Parathyroid adenoma (tissue), 2 donors: ENCODE measurements at regions not wholly inside any gene's neighbourhood (a gene's known extent, or its start where the extent isn't known, plus 50 kb on each side); places are given as distances from the start of the nearest gene placed in this dataset.

Experiments used
- H2AFZ ChIP-seq: fragments of 300-600 bp; sonication (generic); one replicate; pipeline ENCODE4 v1.7.0; 2017; ENCODE audit warnings: antibody characterized with exemption, mild to moderate bottlenecking
- H3K27ac ChIP-seq: fragments of 300-600 bp; sonication (generic); one replicate; pipeline ENCODE4 v1.7.0; 2017
- H3K27me3 ChIP-seq: fragments of 300-600 bp; sonication (generic); one replicate; pipeline ENCODE4 v1.7.0; 2017; ENCODE audit warnings: low read length; ENCODE audit not compliant: control insufficient read depth, insufficient read depth
- H3K36me3 ChIP-seq: fragments of 300-600 bp; sonication (generic); one replicate; pipeline ENCODE4 v1.7.0; 2017; ENCODE audit warnings: low read length; ENCODE audit not compliant: control insufficient read depth, insufficient read depth
- H3K4me1 ChIP-seq: fragments of 300-600 bp; sonication (generic); one replicate; pipeline ENCODE4 v1.7.0; 2017; ENCODE audit warnings: control low read depth
- H3K4me2 ChIP-seq: fragments of 300-600 bp; sonication (generic); one replicate; pipeline ENCODE4 v1.7.0; 2017; ENCODE audit warnings: low read length
- H3K4me3 ChIP-seq: fragments of 300-600 bp; sonication (generic); one replicate; pipeline ENCODE4 v1.7.0; 2017; ENCODE audit warnings: low read depth, low read length
- H3K79me2 ChIP-seq: fragments of 300-600 bp; sonication (generic); one replicate; pipeline ENCODE4 v1.7.0; 2017; ENCODE audit warnings: control low read depth
- H3K9ac ChIP-seq: fragments of 300-600 bp; sonication (generic); one replicate; pipeline ENCODE4 v1.7.0; 2017; ENCODE audit warnings: mild to moderate bottlenecking
- H3K9me3 ChIP-seq: fragments of 300-600 bp; sonication (generic); one replicate; pipeline ENCODE4 v1.7.0; 2017; ENCODE audit warnings: low read length; ENCODE audit not compliant: control insufficient read depth
- TF ChIP-seq, protein P1 (sequence below): fragments of 300-600 bp; sonication (generic); IDR thresholded peaks from one replicate; pipeline ENCODE4 v1.7.0; 2017; ENCODE audit warnings: antibody characterized with exemption, mild to moderate bottlenecking
- donor health status: primary hyperparathyroidism.

DNA sequence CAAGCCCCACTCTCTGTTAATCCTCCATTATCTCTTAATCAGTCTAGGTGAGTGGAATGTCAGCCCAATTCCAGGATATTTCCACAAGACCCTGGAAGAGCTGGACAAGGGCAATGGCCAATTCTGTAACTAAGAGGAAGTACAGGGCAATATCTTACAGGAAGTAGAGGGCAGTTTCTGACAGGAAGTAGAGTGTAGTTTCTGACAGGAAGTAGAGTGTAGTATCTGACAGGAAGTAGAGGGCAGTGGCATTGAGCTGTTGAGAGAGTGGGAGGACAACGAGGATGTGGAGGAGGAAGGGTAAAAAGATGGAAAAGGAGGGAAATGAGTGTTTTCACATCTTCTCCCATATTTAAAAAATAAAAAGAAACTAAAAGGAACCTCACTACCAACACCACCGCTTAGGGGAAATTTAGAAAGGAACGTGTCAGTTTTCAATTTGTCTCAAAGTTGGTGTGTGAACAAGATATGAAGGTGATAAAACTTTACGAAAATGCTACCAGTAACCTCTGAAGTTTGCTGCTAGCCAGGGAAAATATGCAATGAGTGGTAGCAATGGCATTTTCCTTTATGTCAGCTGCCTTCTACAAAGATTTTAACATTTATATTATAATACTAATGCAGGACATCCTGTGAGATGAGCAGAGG, 430.9 kb upstream of the HNRNPA3 start:
- no peaks in the 10 kb centered on the region for H3K9me3 ChIP-seq
- H3K4me3 ChIP-seq = no peak overlapping the region
- H3K36me3 ChIP-seq = no peaks in the 10 kb centered on the region
- TF ChIP-seq, protein P1, sequence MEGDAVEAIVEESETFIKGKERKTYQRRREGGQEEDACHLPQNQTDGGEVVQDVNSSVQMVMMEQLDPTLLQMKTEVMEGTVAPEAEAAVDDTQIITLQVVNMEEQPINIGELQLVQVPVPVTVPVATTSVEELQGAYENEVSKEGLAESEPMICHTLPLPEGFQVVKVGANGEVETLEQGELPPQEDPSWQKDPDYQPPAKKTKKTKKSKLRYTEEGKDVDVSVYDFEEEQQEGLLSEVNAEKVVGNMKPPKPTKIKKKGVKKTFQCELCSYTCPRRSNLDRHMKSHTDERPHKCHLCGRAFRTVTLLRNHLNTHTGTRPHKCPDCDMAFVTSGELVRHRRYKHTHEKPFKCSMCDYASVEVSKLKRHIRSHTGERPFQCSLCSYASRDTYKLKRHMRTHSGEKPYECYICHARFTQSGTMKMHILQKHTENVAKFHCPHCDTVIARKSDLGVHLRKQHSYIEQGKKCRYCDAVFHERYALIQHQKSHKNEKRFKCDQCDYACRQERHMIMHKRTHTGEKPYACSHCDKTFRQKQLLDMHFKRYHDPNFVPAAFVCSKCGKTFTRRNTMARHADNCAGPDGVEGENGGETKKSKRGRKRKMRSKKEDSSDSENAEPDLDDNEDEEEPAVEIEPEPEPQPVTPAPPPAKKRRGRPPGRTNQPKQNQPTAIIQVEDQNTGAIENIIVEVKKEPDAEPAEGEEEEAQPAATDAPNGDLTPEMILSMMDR = no peak
- no peak overlapping the region for H2AFZ ChIP-seq
- no peaks in the 10 kb centered on the region for H3K27me3 ChIP-seq
- H3K27ac ChIP-seq = no peak overlapping the region
- H3K9ac ChIP-seq = no peak overlapping the region
- H3K4me2 ChIP-seq = no peak overlapping the region
- no peaks in the 10 kb centered on the region for H3K4me1 ChIP-seq
- no peaks in the 10 kb centered on the region for H3K79me2 ChIP-seq

DNA sequence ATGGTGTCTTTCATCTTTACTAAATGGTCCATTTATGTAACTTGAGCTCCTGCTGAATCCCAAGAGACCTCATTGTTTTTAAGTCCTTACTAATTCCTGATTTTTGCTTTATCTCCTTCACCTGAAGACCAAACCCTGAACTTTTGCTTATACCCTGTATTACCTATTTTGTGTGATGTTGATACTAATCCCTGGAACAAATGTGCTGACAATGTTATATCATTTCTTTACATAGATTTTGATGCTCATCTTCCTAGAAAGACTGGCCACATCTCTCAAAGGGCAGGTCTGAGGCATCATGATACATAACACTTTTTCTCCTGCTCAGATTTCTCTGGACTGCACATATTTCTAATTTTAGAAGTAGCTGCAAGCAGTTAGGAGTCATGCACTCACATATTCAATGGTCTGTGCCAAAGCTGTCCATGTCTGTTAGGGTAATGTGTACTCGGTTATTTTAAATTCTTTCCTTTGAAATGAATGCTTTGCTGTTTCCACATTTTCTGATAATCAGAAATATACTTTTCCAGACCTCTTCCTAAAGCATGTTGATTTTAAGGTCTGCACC, 427.9 kb upstream of the HNRNPA3 start:
- Histone ChIP-seq H3K4me1 (no peaks in the 10 kb centered on the region), H3K27me3 (no peaks in the 10 kb centered on the region), H3K79me2 (no peaks in the 10 kb centered on the region), H3K4me3 (no peak overlapping the region), H2AFZ (no peak overlapping the region), H3K9me3 (no peaks in the 10 kb centered on the region), H3K9ac (no peak overlapping the region), H3K27ac (no peak overlapping the region), H3K4me2 (no peak overlapping the region), H3K36me3 (no peaks in the 10 kb centered on the region)
- TF ChIP-seq, protein P1 = no peak

GRCh38 chr2:176789751-176790150, 422.8 kb upstream of the HNRNPA3 start:
- TF ChIP-seq, protein P1 = no peak
- Histone ChIP-seq H3K79me2 (no peaks in the 10 kb centered on the region), H3K36me3 (no peaks in the 10 kb centered on the region), H3K4me3 (no peak overlapping the region), H3K4me1 (no peaks in the 10 kb centered on the region), H3K9ac (no peak overlapping the region), H3K4me2 (no peak overlapping the region), H2AFZ (no peak overlapping the region), H3K27ac (no peak overlapping the region), H3K27me3 (no peaks in the 10 kb centered on the region), H3K9me3 (no peaks in the 10 kb centered on the region)

DNA sequence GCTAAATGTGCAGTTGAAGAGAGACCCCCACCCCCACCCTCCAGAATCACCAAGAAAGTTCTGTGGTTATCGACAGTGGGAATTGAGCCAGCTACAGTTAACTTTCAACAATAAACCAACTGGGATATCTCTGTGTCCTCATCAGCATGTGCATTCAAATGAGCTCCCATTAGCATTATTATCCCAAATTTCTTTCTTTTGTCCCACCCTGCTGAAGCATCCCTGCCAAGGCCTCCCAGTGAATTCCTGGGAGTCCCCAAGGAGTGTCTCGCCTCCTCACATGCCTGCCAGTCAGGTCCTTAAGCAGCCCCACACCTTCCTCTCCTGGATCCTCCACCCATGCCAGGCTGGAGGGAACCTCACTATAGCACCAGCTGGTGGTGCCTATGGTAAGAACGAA, 422.1 kb upstream of the HNRNPA3 start:
- H3K4me1 ChIP-seq = no peaks in the 10 kb centered on the region
- no peak overlapping the region for H3K27ac ChIP-seq
- H3K27me3 ChIP-seq = no peaks in the 10 kb centered on the region
- TF ChIP-seq, protein P1 = no peak
- no peaks in the 10 kb centered on the region for H3K79me2 ChIP-seq
- H3K4me3 ChIP-seq = no peak overlapping the region
- no peaks in the 10 kb centered on the region for H3K9me3 ChIP-seq
- no peaks in the 10 kb centered on the region for H3K36me3 ChIP-seq
- no peak overlapping the region for H3K9ac ChIP-seq
- H3K4me2 ChIP-seq = no peak overlapping the region
- no peak overlapping the region for H2AFZ ChIP-seq

DNA sequence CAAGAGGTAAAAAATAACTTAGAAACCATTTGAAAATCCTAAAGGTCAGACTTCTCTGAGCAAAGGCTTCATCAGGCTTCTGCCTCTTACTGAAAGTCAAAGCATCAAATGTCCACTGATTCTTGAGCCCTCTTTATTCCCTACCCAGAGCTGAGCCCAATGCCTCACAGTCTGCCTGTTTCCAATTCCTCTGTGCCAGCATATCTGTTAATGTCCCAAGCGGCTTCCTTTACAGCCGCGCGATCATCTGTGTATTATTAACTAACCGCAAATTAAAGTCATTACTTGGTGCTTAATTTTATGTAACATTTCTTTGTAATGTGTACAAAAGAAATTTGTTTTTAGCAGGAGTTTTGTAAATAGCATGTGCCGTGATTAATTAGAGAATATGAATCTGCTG, 418.8 kb upstream of the HNRNPA3 start:
- no peak overlapping the region for H3K9ac ChIP-seq
- no peak overlapping the region for H3K4me2 ChIP-seq
- no peaks in the 10 kb centered on the region for H3K36me3 ChIP-seq
- H3K9me3 ChIP-seq = no peaks in the 10 kb centered on the region
- no peak overlapping the region for H3K27ac ChIP-seq
- H3K27me3 ChIP-seq = no peaks in the 10 kb centered on the region
- H3K79me2 ChIP-seq = no peaks in the 10 kb centered on the region
- no peak overlapping the region for H3K4me3 ChIP-seq
- H2AFZ ChIP-seq = no peak overlapping the region
- H3K4me1 ChIP-seq = no peaks in the 10 kb centered on the region
- TF ChIP-seq, protein P1 = no peak
